HCT116 (cell line): ENCODE measurements at regions not wholly inside any gene's neighbourhood (a gene's known extent, or its start where the extent isn't known, plus 50 kb on each side); places are given as distances from the start of the nearest gene placed in this dataset.

Experiments used
- CEBPB ChIP-seq: IDR thresholded peaks from 2 replicates; pipeline ENCODE4 v1.6.1; 2012; ENCODE audit warnings: low read depth
- FOSL1 ChIP-seq: IDR thresholded peaks from 2 replicates; pipeline ENCODE4 v1.6.1; 2012; ENCODE audit warnings: low read depth
- JUND ChIP-seq: IDR thresholded peaks from 2 replicates; pipeline ENCODE4 v1.6.1; 2012
- POLR2A ChIP-seq: IDR thresholded peaks from 2 replicates; pipeline ENCODE4 v1.7.0; 2011; ENCODE audit warnings: borderline replicate concordance; ENCODE audit not compliant: insufficient read depth, insufficient read length; ENCODE audit errors: extremely low read depth
- POLR2AphosphoS5 ChIP-seq: IDR thresholded peaks from 2 replicates; pipeline ENCODE4 v1.6.1; 2011; ENCODE audit warnings: mild to moderate bottlenecking, low read depth, low read length, moderate library complexity
- RAD21 ChIP-seq: IDR thresholded peaks from 2 replicates; pipeline ENCODE4 v1.6.1; 2012; ENCODE audit warnings: low read depth, mild to moderate bottlenecking
- SIN3A ChIP-seq: IDR thresholded peaks from 2 replicates; pipeline ENCODE4 v1.6.1; 2012; ENCODE audit warnings: low read depth
- TF ChIP-seq, protein P1 (sequence below), 3 experiments: fragments of 200-600 bp in 1 of 3; sonication (generic) in 1 of 3; IDR thresholded peaks in 2 of 3; conservative IDR thresholded peaks in 1 of 3; 2 replicates each; pipeline ENCODE4 v1.5.1; 2012 to 2017; ENCODE audit warnings: low read depth in 2 of 3, low read length in 2 of 3, antibody characterized with exemption in 1 of 3, borderline replicate concordance in 1 of 3, control low read depth in 1 of 3, mild to moderate bottlenecking in 1 of 3, mixed read lengths in 1 of 3, mixed run types in 1 of 3, moderate library complexity in 1 of 3; ENCODE audit not compliant: insufficient read depth in 1 of 3

DNA sequence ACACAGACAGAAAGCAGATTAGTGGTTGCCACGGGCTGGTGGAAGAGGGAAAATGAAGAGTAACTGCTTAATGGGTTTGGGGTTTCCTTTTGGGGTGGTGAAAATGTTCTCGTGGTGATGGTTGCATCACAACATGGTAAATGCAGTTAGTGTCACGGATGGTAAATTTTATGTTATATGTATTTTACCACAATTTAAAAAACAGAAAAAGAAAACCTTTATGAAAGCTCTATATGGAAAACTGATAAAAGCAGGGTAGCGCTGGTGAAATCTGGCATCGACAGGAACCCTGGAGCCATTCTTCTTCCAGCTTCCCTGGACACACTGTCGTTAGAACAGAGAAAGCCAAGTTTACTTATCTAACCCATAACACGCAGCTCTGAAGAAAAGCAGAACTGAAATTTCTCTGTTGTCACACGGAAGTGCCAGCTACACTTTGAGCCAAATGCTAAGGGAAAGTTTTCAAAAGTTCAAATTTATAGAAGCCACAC lies 287.7 kb upstream of the NR2F2 start:
- TF ChIP-seq CEBPB (no peak), POLR2A (no peak), SIN3A (no peak), POLR2AphosphoS5 (no peak), RAD21 (no peak), FOSL1 (no peak), JUND (no peak)
- TF ChIP-seq, protein P1, sequence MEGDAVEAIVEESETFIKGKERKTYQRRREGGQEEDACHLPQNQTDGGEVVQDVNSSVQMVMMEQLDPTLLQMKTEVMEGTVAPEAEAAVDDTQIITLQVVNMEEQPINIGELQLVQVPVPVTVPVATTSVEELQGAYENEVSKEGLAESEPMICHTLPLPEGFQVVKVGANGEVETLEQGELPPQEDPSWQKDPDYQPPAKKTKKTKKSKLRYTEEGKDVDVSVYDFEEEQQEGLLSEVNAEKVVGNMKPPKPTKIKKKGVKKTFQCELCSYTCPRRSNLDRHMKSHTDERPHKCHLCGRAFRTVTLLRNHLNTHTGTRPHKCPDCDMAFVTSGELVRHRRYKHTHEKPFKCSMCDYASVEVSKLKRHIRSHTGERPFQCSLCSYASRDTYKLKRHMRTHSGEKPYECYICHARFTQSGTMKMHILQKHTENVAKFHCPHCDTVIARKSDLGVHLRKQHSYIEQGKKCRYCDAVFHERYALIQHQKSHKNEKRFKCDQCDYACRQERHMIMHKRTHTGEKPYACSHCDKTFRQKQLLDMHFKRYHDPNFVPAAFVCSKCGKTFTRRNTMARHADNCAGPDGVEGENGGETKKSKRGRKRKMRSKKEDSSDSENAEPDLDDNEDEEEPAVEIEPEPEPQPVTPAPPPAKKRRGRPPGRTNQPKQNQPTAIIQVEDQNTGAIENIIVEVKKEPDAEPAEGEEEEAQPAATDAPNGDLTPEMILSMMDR (IDR thresholded peaks at IDR 0.05 in 2 of 3, conservative IDR thresholded peaks at IDR 0.05 in 1 of 3; ENCODE audit: borderline replicate concordance in 1 of 3, insufficient read depth in 1 of 3, low read depth in 2 of 3, low read length in 2 of 3) = no peak
